ENCODE measurements at regions not wholly inside any gene's neighbourhood (a gene's known extent, or its start where the extent isn't known, plus 50 kb on each side); places are given as distances from the start of the nearest gene placed in this dataset.

- FAIRE-seq = no peak
- H3K4me2 ChIP-seq (ENCODE audit: control insufficient read depth, extremely low read depth, insufficient read depth, low read depth, low read length) = no peak overlapping the region
These were observed 403.0 kb upstream of the SPTLC3 start for GRCh38 chr20:12605751-12606150.

GRCh38 chr20:12610871-12611270 is 397.9 kb upstream of the SPTLC3 start:
- H3K9me3 ChIP-seq (ENCODE audit: control insufficient read depth, low read depth, low read length) = no peaks in the 10 kb centered on the region
- dilution Hi-C loops (cut with MboI; ENCODE audit: extremely low pct_ligation_motif_present, low sequenced_read_pairs) = no loop called here
- H3K27me3 ChIP-seq (ENCODE audit: control insufficient read depth, extremely low read depth, insufficient read depth, low read length) = no peaks in the 10 kb centered on the region
- no peaks in the 10 kb centered on the region for H4K20me1 ChIP-seq (ENCODE audit: control insufficient read depth, extremely low read depth, insufficient read depth, low read length)
- H3K27ac ChIP-seq (ENCODE audit: control insufficient read depth, insufficient read depth, low read length) = no peak overlapping the region
- no peak overlapping the region for H3K9ac ChIP-seq (ENCODE audit: control insufficient read depth, extremely low read depth, insufficient read depth, low read length)
- H3K4me1 ChIP-seq (ENCODE audit: control insufficient read depth, extremely low read depth, insufficient read depth, low read length) = no peaks in the 10 kb centered on the region
- DNase-seq (ENCODE audit: low read depth, low spot score) = no peak
- no peak overlapping the region for H3K4me2 ChIP-seq (ENCODE audit: control insufficient read depth, extremely low read depth, insufficient read depth, low read depth, low read length)
- no peak overlapping the region for H2AFZ ChIP-seq (ENCODE audit: control insufficient read depth, low read length)
- H3K79me2 ChIP-seq (ENCODE audit: control insufficient read depth, insufficient read depth, low read length) = no peaks in the 10 kb centered on the region
- TF ChIP-seq EZH2 (IDR thresholded peaks at IDR 0.05; ENCODE audit: low read length) = no peak
- no peak for TF ChIP-seq CTCF (optimal IDR thresholded peaks at IDR 0.05 in 1 of 3, IDR thresholded peaks at IDR 0.05 in 1 of 3, conservative IDR thresholded peaks at IDR 0.05 in 1 of 3; ENCODE audit: extremely low read depth in 1 of 3, insufficient read depth in 2 of 3, low read length in 3 of 3)
- H3K9me1 ChIP-seq (ENCODE audit: control insufficient read depth, extremely low read depth, insufficient read depth, low read length) = no peaks in the 10 kb centered on the region
- FAIRE-seq = no peak
- no peak overlapping the region for H3K4me3 ChIP-seq (ENCODE audit: control insufficient read depth in 2 of 3, extremely low read depth in 1 of 3, insufficient read depth in 2 of 3, low read depth in 1 of 3, low read length in 3 of 3)
- H3K36me3 ChIP-seq (ENCODE audit: control insufficient read depth in 2 of 2, extremely low read depth in 1 of 2, insufficient read depth in 2 of 2, low read length in 2 of 2) = no peaks in the 10 kb centered on the region

More at GRCh38 chr20:12605751-12606150, 403.0 kb upstream of the SPTLC3 start:
- no peaks in the 10 kb centered on the region for H3K79me2 ChIP-seq (ENCODE audit: control insufficient read depth, insufficient read depth, low read length)
- H3K27ac ChIP-seq (ENCODE audit: control insufficient read depth, insufficient read depth, low read length) = no peak overlapping the region
- DNase-seq (ENCODE audit: low read depth, low spot score) = no peak
- dilution Hi-C loops (cut with MboI; ENCODE audit: extremely low pct_ligation_motif_present, low sequenced_read_pairs) = no loop called here
- no peaks in the 10 kb centered on the region for H3K9me1 ChIP-seq (ENCODE audit: control insufficient read depth, extremely low read depth, insufficient read depth, low read length)
- no peak overlapping the region for H3K4me3 ChIP-seq (ENCODE audit: control insufficient read depth in 2 of 3, extremely low read depth in 1 of 3, insufficient read depth in 2 of 3, low read depth in 1 of 3, low read length in 3 of 3)
- H2AFZ ChIP-seq (ENCODE audit: control insufficient read depth, low read length) = no peak overlapping the region
- H3K9ac ChIP-seq (ENCODE audit: control insufficient read depth, extremely low read depth, insufficient read depth, low read length) = no peak overlapping the region
- H4K20me1 ChIP-seq (ENCODE audit: control insufficient read depth, extremely low read depth, insufficient read depth, low read length) = no peaks in the 10 kb centered on the region
- H3K9me3 ChIP-seq (ENCODE audit: control insufficient read depth, low read depth, low read length) = no peaks in the 10 kb centered on the region
- no peaks in the 10 kb centered on the region for H3K27me3 ChIP-seq (ENCODE audit: control insufficient read depth, extremely low read depth, insufficient read depth, low read length)
- no peaks in the 10 kb centered on the region for H3K4me1 ChIP-seq (ENCODE audit: control insufficient read depth, extremely low read depth, insufficient read depth, low read length)
- TF ChIP-seq EZH2 (IDR thresholded peaks at IDR 0.05; ENCODE audit: low read length) = no peak
- TF ChIP-seq CTCF (optimal IDR thresholded peaks at IDR 0.05 in 1 of 3, IDR thresholded peaks at IDR 0.05 in 1 of 3, conservative IDR thresholded peaks at IDR 0.05 in 1 of 3; ENCODE audit: extremely low read depth in 1 of 3, insufficient read depth in 2 of 3, low read length in 3 of 3) = no peak
- no peaks in the 10 kb centered on the region for H3K36me3 ChIP-seq (ENCODE audit: control insufficient read depth in 2 of 2, extremely low read depth in 1 of 2, insufficient read depth in 2 of 2, low read length in 2 of 2)
